HG02938 (cell line): ENCODE measurements at regions not wholly inside any gene's neighbourhood (a gene's known extent, or its start where the extent isn't known, plus 50 kb on each side); places are given as distances from the start of the nearest gene placed in this dataset.
"Not testable (repeated sequence)": the region's sequence is repeated elsewhere in the genome, so short reads cannot be mapped to it uniquely, and the experiment has no call there.

ENCODE experiments used
- ATAC-seq: cut with Tn5 transposase; IDR thresholded peaks from one replicate; pipeline ENCODE4 v1.9.1; 2021; ENCODE audit warnings: mild to moderate bottlenecking, moderate library complexity; ENCODE audit not compliant: unreplicated experiment

GRCh38 chr1:112821307-112822063 lies 106.4 kb upstream of the PPM1J start:
- ATAC-seq = not testable (repeated sequence)

GRCh38 chr1:112818990-112819689 lies 104.0 kb upstream of the PPM1J start:
- no peak for ATAC-seq

GRCh38 chr1:112817555-112818373 lies 102.6 kb upstream of the PPM1J start:
- ATAC-seq = no peak

- no peak for ATAC-seq
These were observed 100.2 kb upstream of the PPM1J start for GRCh38 chr1:112815376-112815775.

- ATAC-seq = not testable (repeated sequence)
These were observed 99.5 kb upstream of the PPM1J start for GRCh38 chr1:112814645-112815044.

GRCh38 chr1:112808861-112809684 lies 93.9 kb upstream of the PPM1J start:
- no peak for ATAC-seq

- ATAC-seq = no peak
These were observed 92.9 kb upstream of the PPM1J start for GRCh38 chr1:112807999-112808398.

- no peak for ATAC-seq
These were observed 92.0 kb upstream of the PPM1J start for GRCh38 chr1:112807117-112807516.

- no peak for ATAC-seq
These were observed 91.0 kb upstream of the PPM1J start for GRCh38 chr1:112806090-112806642.

- no peak for ATAC-seq
These were observed 90.2 kb upstream of the PPM1J start for GRCh38 chr1:112805155-112805853.

GRCh38 chr1:112803906-112804762 lies 89.0 kb upstream of the PPM1J start:
- ATAC-seq = no peak

GRCh38 chr1:112800289-112800688 lies 85.2 kb upstream of the PPM1J start:
- no peak for ATAC-seq

GRCh38 chr1:112798292-112798691 lies 83.2 kb upstream of the PPM1J start:
- no peak for ATAC-seq

GRCh38 chr1:112797224-112797623 lies 82.1 kb upstream of the PPM1J start:
- no peak for ATAC-seq

- peak; percentile 78 for ATAC-seq
These were observed 79.6 kb upstream of the PPM1J start for GRCh38 chr1:112794654-112795239.

GRCh38 chr1:112793631-112794565 lies 78.8 kb upstream of the PPM1J start:
- ATAC-seq = no peak

GRCh38 chr1:112791723-112792104 lies 76.6 kb upstream of the PPM1J start:
- no peak for ATAC-seq
